ENCODE measurements at regions not wholly inside any gene's neighbourhood (a gene's known extent, or its start where the extent isn't known, plus 50 kb on each side); places are given as distances from the start of the nearest gene placed in this dataset.
"Not testable (repeated sequence)": the region's sequence is repeated elsewhere in the genome, so short reads cannot be mapped to it uniquely, and the experiment has no call there.

- no peak for DNase-seq
- TF ChIP-seq CTCF (IDR thresholded peaks at IDR 0.05): no peak
- H3K4me3 ChIP-seq: no peak overlapping the region
Observed at GRCh38 chr5:152739916-152740315, 334.8 kb upstream of the NMUR2 start.

DNA sequence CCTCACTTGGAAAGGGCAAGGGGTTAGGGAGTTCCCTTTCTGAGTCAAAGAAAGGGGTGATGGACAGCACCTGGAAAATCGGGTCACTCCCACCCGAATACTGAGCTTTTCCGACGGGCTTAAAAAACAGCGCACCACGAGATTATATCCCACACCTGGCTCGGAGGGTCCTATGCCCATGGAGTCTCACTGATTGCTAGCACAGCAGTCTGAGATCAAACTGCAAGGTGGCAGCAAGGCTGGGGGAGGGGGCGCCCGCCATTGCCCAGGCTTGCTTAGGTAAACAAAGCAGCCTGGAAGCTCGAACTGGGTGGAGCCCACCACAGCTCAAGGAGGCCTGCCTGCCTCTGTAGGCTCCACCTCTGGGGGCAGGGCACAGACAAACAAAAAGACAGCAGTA is 336.0 kb upstream of the NMUR2 start:
- DNase-seq; H3K36me3 ChIP-seq (ENCODE audit: low read depth); intact Hi-C loops (cut with DNase I, micrococcal nuclease); H3K4me3 ChIP-seq; H3K4me1 ChIP-seq (ENCODE audit: low read depth); ATAC-seq: not testable (repeated sequence)
- peaks cover 16% of the 10 kb centered on the region for H3K9me3 ChIP-seq

More at GRCh38 chr5:152739916-152740315, 334.8 kb upstream of the NMUR2 start:
- peaks cover 16% of the 10 kb centered on the region for H3K9me3 ChIP-seq
- no peak for ATAC-seq
- H3K4me1 ChIP-seq (ENCODE audit: low read depth): no peaks in the 10 kb centered on the region
- intact Hi-C loops (cut with DNase I, micrococcal nuclease): no loop called here
- no peaks in the 10 kb centered on the region for H3K36me3 ChIP-seq (ENCODE audit: low read depth)

DNA sequence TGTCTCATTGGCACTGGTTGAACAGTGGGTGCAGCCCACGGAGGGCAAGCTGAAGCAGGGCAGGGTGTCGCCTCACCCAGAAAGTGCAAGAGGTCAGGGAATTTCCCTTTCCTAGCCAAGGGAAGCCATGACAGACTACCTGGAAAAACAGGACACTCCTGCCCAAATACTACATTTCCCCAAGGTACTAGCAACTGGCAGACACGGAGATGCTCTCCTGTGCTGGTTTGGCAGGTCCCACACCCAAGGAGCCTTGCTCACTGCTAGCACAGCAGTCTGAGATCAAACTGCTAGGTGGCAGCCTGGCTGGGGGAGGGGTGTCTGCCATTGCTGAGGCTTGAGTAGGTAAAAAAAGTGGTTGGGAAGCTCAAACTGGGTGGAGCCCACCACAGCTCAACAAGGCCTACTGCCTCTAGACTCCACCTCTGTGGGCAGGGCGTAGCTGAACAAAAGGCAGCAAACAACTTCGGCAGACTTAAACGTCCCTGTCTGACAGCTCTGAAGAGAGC is 382.7 kb upstream of the NMUR2 start:
- H3K4me3 ChIP-seq; H3K4me1 ChIP-seq (ENCODE audit: low read depth); DNase-seq; intact Hi-C loops (cut with DNase I, micrococcal nuclease); H3K36me3 ChIP-seq (ENCODE audit: low read depth); ATAC-seq; H3K9me3 ChIP-seq: not testable (repeated sequence)

GRCh38 chr5:152801886-152802285 is 396.8 kb upstream of the NMUR2 start:
- ATAC-seq (no peak), DNase-seq (no peak)
- H3K4me3 ChIP-seq: no peak overlapping the region
- no peaks in the 10 kb centered on the region for H3K4me1 ChIP-seq (ENCODE audit: low read depth)
- H3K9me3 ChIP-seq: no peaks in the 10 kb centered on the region
- no peak for TF ChIP-seq CTCF (IDR thresholded peaks at IDR 0.05)
- H3K36me3 ChIP-seq (ENCODE audit: low read depth): no peaks in the 10 kb centered on the region
- intact Hi-C loops (cut with DNase I, micrococcal nuclease): no loop called here

GRCh38 chr5:152804179-152804578 is 399.1 kb upstream of the NMUR2 start:
- ATAC-seq (no peak), DNase-seq (no peak)
- TF ChIP-seq CTCF (IDR thresholded peaks at IDR 0.05): no peak
- H3K9me3 ChIP-seq: no peaks in the 10 kb centered on the region
- intact Hi-C loops (cut with DNase I, micrococcal nuclease): no loop called here
- no peaks in the 10 kb centered on the region for H3K4me1 ChIP-seq (ENCODE audit: low read depth)
- no peak overlapping the region for H3K4me3 ChIP-seq
- no peaks in the 10 kb centered on the region for H3K36me3 ChIP-seq (ENCODE audit: low read depth)

GRCh38 chr5:152811988-152812387 is 406.9 kb upstream of the NMUR2 start:
- no peak for TF ChIP-seq CTCF (IDR thresholded peaks at IDR 0.05)
- Histone ChIP-seq H3K4me3 (no peak overlapping the region), H3K4me1 (ENCODE audit: low read depth) (no peaks in the 10 kb centered on the region), H3K9me3 (peaks cover 5% of the 10 kb centered on the region), H3K36me3 (ENCODE audit: low read depth) (no peaks in the 10 kb centered on the region)
- ATAC-seq (no peak), DNase-seq (no peak)
- intact Hi-C loops (cut with DNase I, micrococcal nuclease): no loop called here

- Histone ChIP-seq H3K4me1 (ENCODE audit: low read depth) (no peaks in the 10 kb centered on the region), H3K9me3 (peaks cover 5% of the 10 kb centered on the region), H3K36me3 (ENCODE audit: low read depth) (no peaks in the 10 kb centered on the region), H3K4me3 (no peak overlapping the region)
- no peak for ATAC-seq
- no peak for TF ChIP-seq CTCF (IDR thresholded peaks at IDR 0.05)
- DNase-seq: no peak
- intact Hi-C loops (cut with DNase I, micrococcal nuclease): no loop called here
Observed at GRCh38 chr5:152813526-152813925, 408.4 kb upstream of the NMUR2 start.

All from mucosa of descending colon (tissue), 3 donors.